Coronary artery (tissue), 2 donors: ENCODE measurements at regions not wholly inside any gene's neighbourhood (a gene's known extent, or its start where the extent isn't known, plus 50 kb on each side); places are given as distances from the start of the nearest gene placed in this dataset.
A peak's percentile ranks its signal among the peaks of the same experiment; 100 is the strongest.

Source experiments
- DNase-seq: peaks from one replicate; pipeline ENCODE4 v3.0.0-alpha.2; 2017; ENCODE audit warnings: low spot score
- H3K27ac ChIP-seq, 2 donors: fragments of 200-600 bp; sonication (generic); one replicate each; pipeline ENCODE4 v1.5.1; 2016 to 2019
- H3K4me3 ChIP-seq: fragments of 200-600 bp; sonication (generic); 2 replicates; pipeline ENCODE4 v1.5.1; 2016; ENCODE audit warnings: mild to moderate bottlenecking, moderate library complexity
- CTCF ChIP-seq: fragments of 200-600 bp; sonication (generic); IDR thresholded peaks from one replicate; pipeline ENCODE4 v1.5.1; 2019; ENCODE audit warnings: antibody characterized with exemption

- Histone ChIP-seq H3K27ac (peak overlapping the region in 1 of 2 donors; percentile 3), H3K4me3 (no peak overlapping the region)
- no peak for TF ChIP-seq CTCF
- no peak for DNase-seq
Measured at GRCh38 chr6:144340541-144341371, 55.6 kb downstream of the UTRN start.

GRCh38 chr6:144341831-144342527 is 56.8 kb downstream of the UTRN start:
- no peak for DNase-seq
- TF ChIP-seq CTCF, result no peak
- Histone ChIP-seq H3K4me3 (no peak overlapping the region), H3K27ac (peak overlapping the region in 1 of 2 donors; percentile 24)

GRCh38 chr6:144343701-144344428 is 58.7 kb downstream of the UTRN start:
- TF ChIP-seq CTCF, result no peak
- DNase-seq, result no peak
- Histone ChIP-seq H3K4me3 (no peak overlapping the region), H3K27ac (peak overlapping the region; percentile 15 to 31)

- no peak overlapping the region for H3K4me3 ChIP-seq
- H3K27ac ChIP-seq, result peak overlapping the region in 1 of 2 donors; percentile 24
- no peak for DNase-seq
- TF ChIP-seq CTCF, result no peak
Measured at GRCh38 chr6:144344646-144345045, 59.5 kb downstream of the UTRN start.

- Histone ChIP-seq H3K4me3 (no peak overlapping the region), H3K27ac (peak overlapping the region in 1 of 2 donors; percentile 17)
- no peak for DNase-seq
- no peak for TF ChIP-seq CTCF
Measured at GRCh38 chr6:144345451-144345850, 60.3 kb downstream of the UTRN start.

GRCh38 chr6:144346719-144347447 is 61.7 kb downstream of the UTRN start:
- Histone ChIP-seq H3K27ac (peak overlapping the region; percentile 42 to 55), H3K4me3 (peak overlapping the region; percentile 10)
- TF ChIP-seq CTCF, result no peak
- DNase-seq, result no peak
